NCI-H510A treated with DMSO at 0.1 percent for 48 hours (cell line): ENCODE measurements at regions not wholly inside any gene's neighbourhood (a gene's known extent, or its start where the extent isn't known, plus 50 kb on each side); places are given as distances from the start of the nearest gene placed in this dataset.

Experiments
- DNase-seq: peaks from one replicate; lab custom pipeline; 2025; lab: John Stamatoyannopoulos, UW

DNA sequence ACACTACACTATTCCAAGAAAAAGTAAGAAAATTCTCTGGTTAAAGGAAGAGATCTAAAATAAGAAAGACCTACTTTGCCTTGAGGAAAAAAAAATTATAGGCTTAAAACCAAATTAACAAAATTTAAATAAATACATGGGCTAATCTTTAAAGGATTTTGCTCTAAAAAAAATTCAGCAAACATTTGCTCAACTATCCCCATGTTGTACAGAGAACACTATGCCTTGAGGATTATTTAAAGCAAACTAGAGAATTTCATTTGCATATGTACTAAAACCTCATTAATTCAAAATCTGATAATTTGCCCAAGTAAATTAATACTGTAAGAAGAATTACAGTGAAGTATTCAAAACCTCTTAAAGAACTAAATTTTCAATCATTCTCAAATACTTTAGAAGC lies 71.6 kb upstream of the KCNIP4 start:
- no peak for DNase-seq

DNA sequence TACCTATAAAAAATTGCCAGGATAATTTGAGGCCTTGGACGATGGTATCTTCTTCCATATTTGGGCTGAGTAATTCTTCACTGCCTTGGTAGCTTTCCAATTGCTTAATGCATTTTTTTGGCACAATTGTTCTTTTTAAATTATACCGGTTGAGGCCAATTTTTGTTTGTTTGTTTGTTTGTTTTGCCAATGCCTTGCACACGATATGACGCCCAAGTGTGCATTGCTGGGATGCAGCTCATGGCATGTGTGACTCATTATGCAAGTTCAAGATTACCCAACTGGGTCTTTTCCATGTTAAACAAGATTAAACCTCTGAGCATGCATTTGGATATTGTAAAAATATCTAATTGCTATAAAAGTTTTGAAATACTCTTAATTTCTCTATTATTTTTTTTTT lies 71.1 kb upstream of the KCNIP4 start:
- no peak for DNase-seq

DNA sequence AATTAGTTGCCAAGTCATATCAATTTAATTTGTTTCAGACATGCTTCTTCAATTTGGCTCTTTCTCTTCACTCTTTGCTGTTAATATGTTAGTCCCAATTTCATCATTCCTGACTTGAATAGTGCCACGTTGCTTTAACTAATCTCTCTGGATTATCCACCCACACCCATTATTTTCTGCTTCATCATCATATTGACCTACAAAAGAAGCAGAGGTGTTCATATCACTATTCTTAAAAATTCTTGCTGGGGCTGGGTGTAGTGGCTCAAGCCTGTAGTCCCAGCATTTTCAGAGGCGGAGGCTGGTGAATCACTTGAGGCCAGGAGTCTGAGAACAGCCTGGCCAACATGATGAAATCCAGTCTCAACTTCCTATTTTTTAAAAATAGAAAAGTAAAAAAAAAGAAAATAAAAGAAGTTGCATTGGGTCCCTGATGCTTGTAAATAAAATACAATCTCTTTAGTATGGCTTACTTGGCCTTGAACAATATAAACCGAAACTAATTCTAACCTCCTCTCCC lies 65.7 kb upstream of the KCNIP4 start:
- DNase-seq = no peak

DNA sequence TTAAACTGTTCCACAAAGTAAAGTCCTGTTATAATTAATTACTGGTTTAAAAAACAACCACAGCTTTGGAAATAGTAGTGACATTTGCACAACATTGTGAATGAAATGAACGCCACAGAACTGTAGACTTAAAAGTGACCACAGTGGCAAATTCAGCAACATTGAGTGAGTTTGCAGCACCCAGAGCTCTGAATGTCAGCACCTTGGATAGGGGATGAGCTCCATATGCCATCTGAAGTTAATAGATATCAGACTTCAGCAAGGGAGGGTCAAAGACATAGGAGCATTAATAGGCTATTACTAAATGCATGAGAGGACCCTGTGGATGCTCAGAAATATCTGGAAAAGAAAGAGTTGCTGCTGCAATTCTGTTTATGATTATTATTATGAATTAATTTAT lies 55.3 kb upstream of the KCNIP4 start:
- DNase-seq = no peak
